ENCODE measurements at regions not wholly inside any gene's neighbourhood (a gene's known extent, or its start where the extent isn't known, plus 50 kb on each side); places are given as distances from the start of the nearest gene placed in this dataset.

GRCh38 chrX:36609616-36610585 lies 398.3 kb upstream of the FAM47C start:
- no peak for TF ChIP-seq ZFX (IDR thresholded peaks at IDR 0.05)
- no peak for TF ChIP-seq CTCF (conservative IDR thresholded peaks at IDR 0.05)
